Activated CD4-positive, alpha-beta T cell treated with anti-CD3 and anti-CD28 coated beads for 1 hour (primary cell): ENCODE measurements at regions not wholly inside any gene's neighbourhood (a gene's known extent, or its start where the extent isn't known, plus 50 kb on each side); places are given as distances from the start of the nearest gene placed in this dataset.

Experiments used
- DNase-seq: peaks from one replicate; pipeline ENCODE4 v3.0.0-alpha.2; 2020

DNA sequence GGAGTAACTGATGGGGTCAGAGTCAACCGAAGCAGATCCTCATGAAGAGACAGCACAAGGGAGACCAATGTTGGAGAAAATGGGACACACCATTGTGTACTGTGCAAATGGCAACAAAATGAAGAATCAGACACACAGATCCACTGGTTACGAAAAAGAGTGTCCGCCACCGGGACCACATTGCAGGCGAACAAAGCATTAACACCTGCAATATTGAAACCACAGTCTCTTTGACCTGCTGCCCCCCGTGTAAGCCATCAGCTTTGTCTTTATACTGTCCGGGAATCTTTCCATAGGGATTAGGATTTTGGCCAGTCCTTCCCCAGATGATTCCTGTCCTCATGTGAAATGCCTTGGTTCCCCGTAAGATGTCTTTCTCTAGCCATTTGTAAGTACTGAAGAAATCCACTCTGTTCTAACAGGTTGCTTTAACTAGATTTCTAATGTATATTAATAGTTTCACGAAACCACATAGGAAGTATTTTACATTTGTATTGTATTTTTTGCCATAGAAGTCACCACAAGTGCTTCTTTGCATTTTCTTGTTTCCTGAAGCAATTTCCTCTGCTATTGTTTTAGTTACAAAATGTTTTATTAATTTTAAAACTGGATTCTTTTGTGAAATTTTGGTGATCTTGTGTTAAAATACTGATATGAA lies 140.8 kb upstream of the NFE2L3 start:
- DNase-seq = no peak

DNA sequence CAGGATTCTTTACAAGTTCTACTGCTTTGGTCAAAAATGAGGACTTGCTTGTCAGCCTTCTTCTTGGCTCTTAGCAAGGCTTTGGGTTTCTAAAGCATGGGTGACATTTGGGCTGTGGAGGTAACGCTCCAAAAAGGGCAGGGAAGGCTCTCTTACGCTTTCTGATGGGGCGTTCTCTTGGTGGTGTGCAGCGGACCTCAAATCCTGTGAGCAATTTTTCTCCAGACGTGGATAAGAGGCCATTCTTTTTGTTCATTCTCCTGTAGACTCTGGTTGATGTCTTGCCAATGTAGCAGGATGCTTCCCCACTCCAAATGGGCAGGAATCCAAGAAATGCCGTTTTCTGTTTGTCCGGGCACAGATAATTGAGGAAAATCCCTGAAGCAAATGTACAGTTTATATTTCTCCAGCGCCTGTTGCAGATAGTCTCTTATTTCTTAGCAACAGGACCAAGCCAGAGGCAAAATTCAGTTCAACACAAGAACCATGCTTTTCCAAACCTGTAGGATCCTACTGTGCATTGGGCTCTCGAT lies 138.4 kb upstream of the NFE2L3 start:
- no peak for DNase-seq

DNA sequence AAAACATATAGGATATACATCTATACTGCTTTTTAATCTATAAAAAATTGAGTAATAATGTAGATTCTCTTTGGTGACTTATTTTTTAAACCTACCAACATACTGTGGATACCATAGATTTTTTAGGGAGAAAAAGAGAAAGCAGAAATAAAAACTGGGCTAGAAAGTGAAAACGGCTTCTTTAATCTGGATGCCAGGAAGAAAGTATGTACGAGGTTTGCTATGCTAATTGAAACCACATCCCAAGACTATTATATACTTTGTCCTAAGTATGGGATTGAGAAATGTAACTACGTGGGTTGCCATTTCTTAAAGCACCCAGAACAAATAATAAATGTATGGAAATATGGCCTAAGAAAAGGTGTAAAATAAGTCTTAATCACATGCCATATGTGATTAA lies 129.0 kb upstream of the NFE2L3 start:
- DNase-seq = no peak

DNA sequence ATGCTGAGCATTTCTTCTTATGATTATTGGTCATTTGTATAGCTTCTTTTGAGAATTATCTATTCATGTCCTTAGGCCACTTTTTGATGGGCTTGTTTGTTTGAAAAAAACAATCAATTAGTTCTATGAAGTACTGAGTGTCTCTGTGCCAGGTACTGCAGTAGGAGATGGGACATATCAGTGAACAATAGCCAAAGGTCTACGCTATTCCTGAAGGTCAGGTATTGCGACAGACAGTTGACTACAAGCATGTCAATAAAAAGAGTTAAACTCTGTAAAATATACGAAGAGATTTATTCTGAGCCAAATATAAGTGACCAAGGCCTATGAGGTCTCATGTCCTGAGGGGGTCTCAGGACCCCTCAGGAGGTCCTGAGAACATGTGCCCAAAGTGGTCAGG lies 122.1 kb upstream of the NFE2L3 start:
- no peak for DNase-seq

DNA sequence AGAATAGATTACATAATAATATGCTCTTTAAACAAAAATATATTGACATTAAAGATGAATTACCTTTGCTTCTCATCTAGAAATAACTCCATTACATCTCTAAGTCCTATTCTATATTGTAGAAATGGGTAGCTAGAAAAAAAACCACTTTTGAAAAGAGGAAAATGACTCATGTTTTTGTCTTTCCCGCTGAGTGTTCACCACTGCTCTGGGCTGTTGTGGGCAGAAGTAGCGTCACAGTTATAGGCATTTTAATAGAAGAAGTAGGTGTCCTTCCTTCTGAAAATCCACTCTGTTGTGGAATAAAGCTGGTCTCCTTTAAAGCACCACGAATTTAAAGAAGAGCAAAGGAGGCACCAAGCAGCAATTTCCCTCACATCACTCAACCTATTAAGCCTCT lies 117.6 kb upstream of the NFE2L3 start:
- DNase-seq = no peak

DNA sequence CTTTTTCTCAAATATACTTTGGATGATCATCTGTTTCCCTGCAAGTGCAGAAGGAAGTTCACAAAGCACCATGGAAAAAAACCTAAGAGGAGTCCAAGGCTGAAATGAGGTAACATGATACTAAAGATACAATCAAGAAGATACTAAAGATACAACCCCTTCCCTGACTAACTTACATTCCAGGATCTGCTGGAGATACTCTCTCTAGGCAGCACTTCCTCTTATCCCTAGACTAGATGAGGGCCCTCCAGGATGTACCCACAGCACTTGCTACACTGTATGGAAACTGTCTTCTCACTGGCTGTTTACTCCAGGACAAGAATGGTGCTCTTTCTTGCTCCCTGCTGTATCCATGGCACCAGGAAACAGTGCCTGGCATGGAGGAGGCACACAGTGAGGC lies 116.4 kb upstream of the NFE2L3 start:
- DNase-seq = no peak

DNA sequence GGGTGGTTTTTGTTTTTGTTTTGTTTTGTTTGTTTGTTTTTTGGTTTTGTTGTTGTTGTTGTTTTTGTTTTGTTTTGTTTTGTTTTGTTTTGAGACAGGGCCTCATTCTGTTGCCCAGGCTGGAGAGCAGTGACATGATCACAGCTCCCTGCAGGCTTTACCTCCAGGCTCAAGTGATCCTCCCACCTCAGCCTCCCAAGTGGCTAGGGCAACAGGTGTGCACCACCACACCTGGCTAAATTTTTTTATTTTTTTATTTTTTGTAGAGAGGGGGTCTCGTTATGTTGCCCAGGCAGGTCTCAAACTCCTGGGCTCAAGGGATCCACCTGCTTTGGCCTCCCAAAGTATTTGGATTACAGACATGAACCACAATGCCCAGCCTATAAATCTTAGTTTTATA lies 115.9 kb upstream of the NFE2L3 start:
- DNase-seq = no peak

DNA sequence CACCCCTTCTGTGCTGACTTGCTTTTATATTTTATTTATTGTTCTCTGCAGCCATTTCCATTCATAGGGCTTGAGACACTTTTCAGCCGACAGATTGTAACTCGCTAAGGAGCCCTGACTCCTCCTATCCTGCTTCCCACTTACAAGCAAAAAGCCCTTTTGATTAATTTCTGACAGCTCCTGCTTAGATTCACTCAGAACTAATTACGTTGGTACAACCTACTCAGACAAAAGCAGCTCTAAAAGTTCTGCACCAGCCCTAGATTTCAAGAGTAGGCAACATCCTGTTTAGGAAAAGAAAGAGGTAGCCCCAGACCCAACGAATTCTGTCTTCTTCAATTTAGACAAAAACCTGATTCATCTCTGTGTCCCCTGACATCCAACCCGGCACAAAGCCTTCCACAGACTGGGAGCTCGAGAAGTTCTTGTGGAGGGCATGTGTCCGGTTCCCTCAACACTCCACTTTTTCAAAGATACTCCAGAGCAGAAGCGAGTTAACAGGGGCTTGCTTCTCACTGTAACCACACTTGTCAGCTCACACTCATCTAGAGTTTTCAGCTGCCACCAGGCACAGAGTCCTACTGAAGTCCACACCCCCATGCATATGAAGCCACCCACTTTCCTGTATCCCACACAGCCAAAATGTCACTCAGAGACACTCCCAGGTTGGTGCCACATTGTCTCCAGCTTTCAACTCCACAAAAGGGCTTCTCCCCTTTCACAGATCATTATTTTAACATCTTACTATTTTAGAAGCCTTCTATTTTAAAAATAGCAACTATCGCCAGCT lies 113.6 kb upstream of the NFE2L3 start:
- no peak for DNase-seq

DNA sequence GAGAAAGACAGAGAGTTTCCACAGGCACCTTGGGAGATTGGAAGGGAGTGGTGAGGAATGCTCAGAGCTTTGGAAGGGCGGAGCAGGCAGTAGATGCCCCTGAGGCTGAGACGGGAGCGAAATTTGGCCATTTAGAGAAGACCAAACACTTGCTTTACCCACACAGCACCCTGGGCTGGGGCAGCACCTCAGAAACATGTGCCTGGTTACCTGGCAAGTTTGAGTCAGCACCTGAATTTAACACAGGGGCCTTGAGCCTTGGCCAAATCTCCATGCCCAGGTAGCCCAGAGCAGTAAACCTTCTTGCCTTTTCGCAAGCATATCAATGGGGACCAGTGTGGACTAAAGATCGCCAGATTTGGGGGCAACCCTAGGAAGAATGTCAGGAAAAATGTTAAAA lies 111.9 kb upstream of the NFE2L3 start:
- no peak for DNase-seq

DNA sequence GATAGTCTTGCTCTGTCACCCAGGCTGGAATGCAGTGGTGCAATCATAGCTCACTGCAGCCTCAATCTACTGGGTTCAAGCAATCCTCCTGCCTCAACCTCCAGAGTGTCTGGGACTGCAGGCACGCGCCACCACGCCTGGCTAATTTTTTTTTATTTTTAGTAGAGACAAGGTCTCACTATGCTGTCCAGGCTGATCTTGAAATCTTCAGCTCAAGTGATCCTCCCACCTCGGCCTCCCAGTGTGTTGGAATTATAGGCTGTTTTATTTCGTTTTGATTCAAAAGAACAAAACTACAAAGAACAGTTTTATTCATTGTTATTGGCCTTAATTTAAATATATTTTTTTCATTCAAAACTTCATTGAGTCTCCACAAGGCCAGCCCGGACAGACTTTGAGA lies 109.8 kb upstream of the NFE2L3 start:
- no peak for DNase-seq

DNA sequence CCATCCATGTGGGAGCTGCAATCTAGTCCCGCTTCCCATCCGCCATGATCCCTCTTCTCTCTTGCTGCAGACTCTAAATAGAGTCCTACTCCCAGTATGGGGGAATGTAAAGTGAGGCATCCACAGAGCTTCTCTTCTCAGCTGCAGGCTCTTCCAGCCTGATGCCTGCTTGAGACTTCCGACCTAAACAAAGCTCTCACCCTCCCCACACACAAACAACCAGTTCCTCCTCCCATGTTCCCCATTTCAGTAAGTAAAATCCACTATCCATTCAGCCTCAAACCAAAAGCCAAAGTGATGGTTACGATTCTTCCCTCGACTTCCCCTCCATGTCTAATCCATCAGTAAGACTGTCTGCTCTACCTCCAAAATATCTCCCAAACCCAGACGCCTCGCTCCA lies 108.2 kb upstream of the NFE2L3 start:
- DNase-seq = no peak

DNA sequence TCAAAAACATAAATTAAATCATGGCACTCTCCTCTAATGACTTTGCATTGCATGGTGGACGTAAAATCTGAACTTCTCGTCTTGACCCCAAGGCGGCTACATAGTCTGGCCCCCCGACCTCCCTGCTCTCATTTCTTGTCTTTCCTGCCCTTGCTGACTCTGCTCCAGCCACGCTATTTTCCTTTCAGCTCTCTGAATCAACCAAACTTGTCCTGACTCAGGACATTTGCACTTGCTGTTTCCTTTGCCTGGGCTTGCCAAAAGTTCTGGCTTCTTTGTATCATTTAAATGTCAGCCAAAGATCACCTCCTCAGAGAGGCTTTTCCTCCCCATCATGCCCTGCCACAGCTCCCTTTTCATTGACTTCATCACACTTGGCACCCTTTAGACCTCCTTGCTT lies 107.7 kb upstream of the NFE2L3 start:
- DNase-seq = no peak

DNA sequence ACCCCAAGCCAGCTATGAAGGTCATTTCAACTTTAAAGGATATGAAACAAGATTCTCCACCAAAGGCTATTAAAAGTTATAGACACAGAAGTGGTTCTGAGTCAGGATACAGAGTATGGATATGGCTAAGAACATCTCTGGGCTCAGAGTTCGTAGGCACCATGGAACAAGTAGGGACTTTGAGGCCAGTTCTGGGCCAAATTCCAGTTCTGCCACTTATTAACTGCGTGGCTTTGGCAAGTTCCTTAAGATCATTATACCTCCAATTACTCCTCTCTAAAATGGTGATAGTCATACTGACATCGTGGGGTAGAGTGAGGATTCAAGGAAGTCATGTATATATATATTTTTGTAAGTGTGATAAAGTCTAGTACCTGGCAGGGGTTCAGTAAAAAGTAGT lies 105.8 kb upstream of the NFE2L3 start:
- no peak for DNase-seq

DNA sequence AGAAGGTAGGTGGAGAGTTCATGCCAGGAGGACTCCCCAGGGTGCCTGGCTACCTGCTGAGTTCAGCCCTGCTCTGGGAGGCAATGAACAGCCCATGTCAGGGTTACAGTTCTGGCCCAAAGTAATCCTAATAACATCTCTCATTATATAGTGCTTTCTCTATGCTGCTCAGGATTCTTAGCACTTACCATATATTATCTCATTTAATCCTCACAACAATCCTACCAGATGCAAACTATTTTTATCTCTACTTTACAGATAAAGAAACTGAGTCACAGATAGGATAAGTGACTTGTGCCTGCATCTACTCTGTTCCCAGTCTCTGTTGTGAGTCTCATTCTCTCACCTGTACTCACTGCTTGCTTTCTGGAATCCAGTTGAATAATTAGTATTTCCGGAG lies 105.1 kb upstream of the NFE2L3 start:
- no peak for DNase-seq

DNA sequence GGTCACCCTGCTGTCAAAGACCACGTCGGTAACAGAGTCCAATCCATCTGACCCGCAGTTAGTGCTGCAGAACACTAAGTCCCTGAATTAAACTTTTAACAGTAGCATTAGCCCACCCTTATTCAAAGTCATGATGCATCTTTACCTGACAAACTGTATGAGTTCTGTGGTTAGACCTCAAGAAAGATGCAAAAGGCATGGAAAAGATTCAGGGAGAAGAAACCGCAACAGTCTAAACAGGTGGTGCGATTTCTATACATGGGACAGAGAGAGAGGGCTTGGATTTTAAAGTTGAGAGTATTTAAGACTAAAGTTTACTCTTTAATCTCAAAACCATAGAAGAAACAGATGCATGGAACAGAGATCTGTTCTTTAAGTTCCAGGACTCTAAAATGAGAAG lies 103.3 kb upstream of the NFE2L3 start:
- DNase-seq = no peak

DNA sequence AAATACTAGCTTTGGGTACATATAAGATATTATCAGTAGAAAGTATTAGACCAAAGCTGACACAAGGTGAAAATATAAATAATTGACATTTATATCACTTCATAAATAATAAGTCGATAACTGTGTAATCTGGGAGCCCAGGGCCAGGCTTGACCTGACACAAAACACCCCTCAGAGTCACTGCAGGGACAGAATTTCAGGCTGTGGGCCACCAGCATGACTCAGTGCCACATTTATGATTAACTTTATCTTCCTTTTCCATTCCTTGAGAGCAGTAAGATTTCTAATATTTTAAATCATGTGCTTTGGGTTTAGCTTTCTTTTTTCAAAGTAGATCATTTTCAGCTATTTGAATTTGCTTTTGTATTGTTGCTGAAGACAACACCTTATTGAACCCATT lies 102.9 kb upstream of the NFE2L3 start:
- no peak for DNase-seq

DNA sequence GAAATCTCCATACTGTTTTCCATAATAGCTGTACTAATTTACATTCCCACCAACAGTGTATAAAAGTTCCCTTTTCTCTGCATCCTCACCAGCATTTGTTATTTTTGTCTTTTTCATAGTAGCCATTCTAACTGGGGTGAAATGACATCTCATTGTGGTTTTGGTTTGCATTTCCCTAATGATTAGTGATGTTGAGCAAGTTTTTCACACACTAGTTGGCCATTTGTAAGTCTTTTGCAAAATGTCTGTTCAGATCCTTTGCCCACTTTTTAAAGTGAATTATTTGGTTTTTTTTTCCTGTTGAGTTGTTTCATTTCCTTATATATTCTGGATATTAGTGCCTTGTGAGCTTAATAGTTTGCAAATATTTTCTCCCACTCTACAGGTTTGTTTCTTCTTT lies 101.0 kb upstream of the NFE2L3 start:
- DNase-seq = no peak

DNA sequence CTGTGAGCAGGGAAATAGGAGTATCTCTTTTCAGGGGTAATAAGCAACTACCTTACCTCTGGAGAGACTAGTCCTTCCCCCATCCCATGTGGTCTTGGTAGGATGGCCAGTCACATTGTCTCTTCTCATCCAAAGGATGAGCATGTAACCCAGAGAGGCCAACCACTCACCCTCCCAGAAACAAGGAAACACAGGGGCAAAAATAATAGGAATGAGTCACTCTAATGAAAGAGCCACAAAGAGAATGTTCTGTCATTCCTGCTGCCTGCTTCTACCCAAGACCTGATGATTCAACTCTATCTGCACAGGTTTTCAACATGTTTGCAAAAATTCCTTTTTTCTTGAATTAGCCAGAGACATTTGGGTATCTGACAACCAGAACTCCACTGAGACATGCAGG lies 99.3 kb upstream of the NFE2L3 start:
- DNase-seq = no peak

DNA sequence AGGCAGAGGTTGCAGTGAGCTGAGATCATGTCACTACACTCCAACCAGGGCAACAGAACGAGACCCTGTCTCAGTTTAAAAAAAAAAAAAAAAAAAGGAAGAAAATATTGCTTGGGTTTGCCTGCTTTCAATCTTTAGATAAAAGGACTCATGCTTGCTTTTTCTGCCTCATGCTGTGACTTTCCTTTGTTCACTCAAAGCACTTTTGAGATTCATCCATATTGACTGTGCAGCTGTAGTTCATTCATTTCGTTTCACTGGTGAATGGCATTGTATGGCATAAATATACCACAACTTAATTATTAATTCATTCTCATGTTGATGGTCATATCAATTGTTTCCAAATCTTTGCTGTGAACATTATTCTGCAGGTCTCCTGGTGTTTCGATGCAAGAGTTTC lies 97.6 kb upstream of the NFE2L3 start:
- no peak for DNase-seq

DNA sequence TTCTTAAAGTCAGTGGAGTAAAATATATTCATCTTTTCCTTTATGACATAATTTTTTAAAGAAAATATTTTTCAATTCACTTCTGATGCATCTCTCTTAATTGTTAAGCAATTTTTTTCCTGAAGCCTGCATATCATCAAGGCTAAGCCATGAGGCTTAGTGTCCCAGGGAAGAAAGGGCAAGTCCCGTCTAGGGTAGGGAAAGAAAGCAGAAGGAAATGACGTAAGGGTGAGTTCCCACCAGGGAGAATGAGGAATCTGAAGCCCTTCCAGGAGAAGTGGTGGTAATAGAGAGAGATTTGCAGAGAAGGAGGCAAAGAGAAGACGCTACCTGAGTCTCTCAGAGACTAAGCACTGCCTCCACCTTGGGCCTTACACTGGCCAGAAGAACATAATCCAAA lies 96.8 kb upstream of the NFE2L3 start:
- no peak for DNase-seq

DNA sequence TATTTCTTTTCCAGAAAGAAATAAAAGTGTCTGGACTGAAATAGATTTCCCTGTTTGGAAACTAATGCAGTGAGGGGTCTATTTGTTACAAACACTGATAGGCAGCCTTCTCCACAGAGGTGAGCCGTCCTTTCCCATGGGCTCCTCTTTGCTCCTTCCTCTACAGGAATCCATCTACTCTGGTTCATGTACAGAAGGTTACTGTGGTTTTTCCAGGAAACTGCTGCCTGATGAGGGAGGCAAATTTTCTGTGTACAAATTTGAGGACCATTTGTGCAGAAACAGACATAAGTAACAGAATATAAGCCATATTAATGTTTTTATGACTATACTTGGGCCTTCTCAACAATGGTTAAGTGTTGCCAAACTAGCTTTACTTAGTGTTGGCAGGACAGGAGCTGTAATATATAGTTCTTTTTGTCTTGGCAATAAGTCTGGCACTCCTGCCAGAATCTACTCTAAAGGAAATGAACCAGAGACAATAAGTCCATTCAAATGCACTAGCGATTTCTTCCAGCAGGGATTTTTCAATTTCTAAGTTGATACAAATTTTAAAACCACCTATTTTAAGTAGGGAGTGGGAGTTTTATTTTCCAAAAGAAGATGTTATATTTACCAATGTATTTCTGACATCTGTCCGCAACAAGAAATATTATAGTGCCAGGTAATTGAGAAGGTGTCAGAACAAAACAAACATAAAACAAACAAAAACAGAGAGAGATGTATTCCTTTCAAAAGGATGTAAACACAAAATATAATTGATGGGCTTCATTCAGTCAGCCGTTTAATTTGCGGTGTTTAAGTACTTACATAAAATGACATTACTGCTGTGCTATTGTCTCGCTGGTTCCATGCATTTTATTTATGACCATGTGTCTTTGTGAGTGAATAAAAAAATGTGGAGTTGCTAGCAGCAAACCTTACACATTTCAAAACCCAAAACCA lies 91.0 kb upstream of the NFE2L3 start:
- no peak for DNase-seq

DNA sequence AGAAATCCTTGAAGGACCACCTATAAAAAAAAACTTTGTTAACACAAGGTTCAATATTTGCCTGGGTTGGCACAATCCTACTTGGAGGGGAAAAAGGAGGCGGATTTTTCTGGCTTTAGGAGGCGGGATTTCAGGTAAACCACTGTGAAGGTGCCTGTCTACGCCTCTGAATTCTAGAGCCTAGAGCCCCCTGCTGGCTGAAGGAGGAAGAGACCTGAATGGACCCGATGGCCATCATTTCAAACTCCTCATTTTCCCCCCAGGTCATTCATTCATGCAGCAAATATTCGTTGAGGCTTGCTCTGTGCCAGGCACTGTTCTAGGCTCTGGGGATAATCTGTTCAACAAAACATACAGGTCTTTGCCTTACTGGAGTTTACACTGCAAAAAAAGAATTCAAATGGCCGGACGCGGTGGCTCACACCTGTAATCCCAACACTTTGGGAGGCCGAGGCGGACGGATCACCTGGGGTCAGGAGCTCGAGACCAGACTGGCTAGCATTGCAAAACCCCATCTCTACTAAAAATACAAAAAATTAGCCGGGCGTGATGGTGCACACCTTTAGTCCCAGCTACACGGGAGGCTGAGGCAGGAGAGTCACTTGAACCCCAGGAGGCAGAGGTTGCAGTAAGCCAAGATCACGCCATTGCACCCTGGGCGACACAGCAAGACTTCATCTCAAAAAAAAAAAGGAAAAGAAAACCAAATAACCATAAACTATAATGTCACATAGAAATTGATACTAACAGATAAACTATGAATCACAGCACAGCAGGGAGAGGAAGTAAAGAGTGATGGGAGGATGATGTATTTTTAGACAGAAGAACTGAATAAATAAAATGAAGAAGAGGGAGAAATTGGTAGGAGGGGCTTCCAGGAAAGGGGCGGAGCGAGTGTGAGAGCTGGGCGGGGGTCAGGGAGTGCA lies 90.1 kb upstream of the NFE2L3 start:
- DNase-seq = peak; percentile 58
